Vagina (tissue), 2 donors: ENCODE measurements at regions not wholly inside any gene's neighbourhood (a gene's known extent, or its start where the extent isn't known, plus 50 kb on each side); places are given as distances from the start of the nearest gene placed in this dataset.

ENCODE experiments used
- CTCF ChIP-seq, 3 experiments: fragments of 450-650 bp in 2 of 3; fragments of 200-600 bp in 1 of 3; sonication (generic) in 1 of 3; IDR thresholded peaks; one replicate each; pipeline ENCODE4 v1.5.1; 2017 to 2019; ENCODE audit warnings: antibody characterized with exemption in 3 of 3, mild to moderate bottlenecking in 2 of 3, moderate library complexity in 2 of 3
- POLR2A ChIP-seq, 2 donors: fragments of 450-650 bp; IDR thresholded peaks; one replicate each; pipeline ENCODE4 v1.6.1; 2017; ENCODE audit warnings: antibody characterized with exemption in 2 of 2, mild to moderate bottlenecking in 2 of 2, moderate library complexity in 2 of 2
- POLR2AphosphoS5 ChIP-seq, 2 donors: sonication (generic); formaldehyde crosslinking; IDR thresholded peaks; one replicate each; pipeline ENCODE4 v1.9.0; 2017; ENCODE audit warnings: antibody characterized with exemption in 2 of 2, mild to moderate bottlenecking in 2 of 2, low read depth in 1 of 2; ENCODE audit not compliant: insufficient read depth in 1 of 2

DNA sequence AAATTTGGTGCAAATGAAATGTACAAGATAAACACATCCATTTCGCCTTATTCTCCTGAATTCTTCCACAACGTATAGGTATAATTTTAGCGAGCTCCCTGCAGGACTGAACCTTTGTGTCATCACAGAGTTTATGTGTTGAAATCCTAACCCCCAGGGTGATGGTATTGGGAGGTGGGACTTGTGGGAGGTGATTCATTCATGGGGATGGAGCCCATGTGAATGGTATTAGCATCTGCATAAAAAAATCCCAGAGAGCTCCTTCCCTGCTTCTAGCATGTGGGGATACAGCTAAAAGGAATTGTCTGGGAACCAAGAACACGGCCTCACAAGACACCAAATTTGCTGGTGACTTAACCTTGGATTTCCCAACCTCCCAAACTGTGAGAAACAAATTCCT is 741.4 kb upstream of the VSTM2A start:
- TF ChIP-seq CTCF (IDR thresholded peaks at IDR 0.05) (no peak), POLR2A (IDR thresholded peaks at IDR 0.05) (no peak), POLR2AphosphoS5 (IDR thresholded peaks at IDR 0.05; ENCODE audit: insufficient read depth in 1 of 2, low read depth in 1 of 2) (no peak)
